Activated CD4-positive, alpha-beta T cell treated with anti-CD3 and anti-CD28 coated beads for 36 hours (primary cell): ENCODE measurements at regions not wholly inside any gene's neighbourhood (a gene's known extent, or its start where the extent isn't known, plus 50 kb on each side); places are given as distances from the start of the nearest gene placed in this dataset.

Experiments used
- ATAC-seq: fragments of 200-7000 bp; cut with Tn5 transposase; one replicate; pipeline ENCODE4 v1.10.0; 2021; ENCODE audit warnings: mild to moderate bottlenecking, moderate library complexity
- CTCF ChIA-PET: fragments of 350-600 bp; sonication (Branson Sonifier 250); formaldehyde crosslinking; loops from one replicate; lab custom pipeline; 2021; ENCODE audit warnings: antibody characterized with exemption; lab: Charles Lee
- POLR2A ChIA-PET: fragments of 350-600 bp; sonication (Branson Sonifier 250); formaldehyde crosslinking; loops from one replicate; lab custom pipeline; 2021; ENCODE audit warnings: antibody characterized with exemption, inconsistent platforms; lab: Charles Lee
- DNase-seq: peaks from one replicate; pipeline ENCODE4 v3.0.0-alpha.2; 2020
- H3K27ac Mint-ChIP-seq: one replicate; pipeline ENCODE4 v1.8.0; 2021; ENCODE audit warnings: mixed read lengths
- H3K27me3 Mint-ChIP-seq: one replicate; pipeline ENCODE4 v1.8.0; 2021; ENCODE audit warnings: mixed read lengths
- H3K36me3 Mint-ChIP-seq: one replicate; pipeline ENCODE4 v1.8.0; 2021; ENCODE audit warnings: low read depth, mixed read lengths
- H3K4me1 Mint-ChIP-seq: one replicate; pipeline ENCODE4 v1.8.0; 2021; ENCODE audit warnings: mixed read lengths
- H3K4me3 Mint-ChIP-seq: one replicate; pipeline ENCODE4 v1.8.0; 2021; ENCODE audit warnings: mild to moderate bottlenecking, moderate library complexity, mixed read lengths
- H3K9me3 Mint-ChIP-seq: one replicate; pipeline ENCODE4 v1.8.0; 2021; ENCODE audit warnings: low read depth, mixed read lengths
- intact Hi-C, 2 experiments: fragments of 100-400 bp; cut with DNase I in 1 of 2; cut with micrococcal nuclease in 1 of 2; formaldehyde crosslinking; loops; one replicate each; pipeline versions ENCODE4 v1.14.2 to v1.15.1; 2022 to 2024; cut with DNase I, micrococcal nuclease

DNA sequence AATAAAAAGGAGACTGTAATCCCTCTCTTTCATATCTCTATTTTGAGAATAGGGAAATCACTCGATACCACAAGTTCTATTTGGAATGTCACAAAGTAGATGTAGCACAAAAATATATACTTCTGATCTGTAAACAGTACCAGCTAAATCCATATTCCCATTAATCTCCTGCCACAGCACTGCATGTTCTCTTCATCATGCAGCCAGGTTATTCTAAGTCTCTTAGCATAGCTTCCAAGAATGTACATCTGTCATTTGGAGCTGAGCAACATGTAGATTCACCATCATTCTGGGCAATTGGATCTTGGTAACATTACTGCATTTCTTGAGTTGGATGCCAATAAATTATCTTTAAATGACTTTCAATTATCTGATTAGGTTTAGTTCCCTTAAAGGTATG, 1874.5 kb downstream of the MRPL39 start:
- ChIA-PET POLR2A (no interaction called here), CTCF (no interaction called here)
- intact Hi-C loops = no loop called here
- DNase-seq = no peak
- Mint-ChIP-seq H3K4me1 (no peaks in the 10 kb centered on the region), H3K9me3 (no peaks in the 10 kb centered on the region), H3K27me3 (peaks cover 2% of the 10 kb centered on the region), H3K36me3 (no peaks in the 10 kb centered on the region), H3K4me3 (no peak overlapping the region), H3K27ac (no peak overlapping the region)
- no peak for ATAC-seq

DNA sequence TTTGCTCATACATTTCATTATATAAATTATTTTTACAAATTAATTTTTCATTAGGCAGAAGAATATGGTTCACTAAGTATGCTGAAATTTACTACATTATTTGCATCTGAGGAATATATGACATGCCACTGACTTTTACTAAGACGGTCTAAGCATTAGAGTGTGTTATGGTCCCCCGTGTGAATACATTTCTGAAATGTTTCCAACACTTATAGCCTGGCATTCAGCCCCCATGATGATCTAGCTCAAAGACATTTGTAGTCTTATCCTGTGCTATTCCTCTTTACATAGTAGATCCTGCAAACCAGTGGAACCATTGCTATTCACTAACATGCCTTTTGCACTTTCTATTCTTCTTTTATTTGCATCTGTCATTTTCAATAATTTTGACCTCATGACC, 1878.0 kb downstream of the MRPL39 start:
- DNase-seq (no peak), ATAC-seq (no peak)
- no peaks in the 10 kb centered on the region for H3K9me3 Mint-ChIP-seq
- no peaks in the 10 kb centered on the region for H3K4me1 Mint-ChIP-seq
- CTCF ChIA-PET = interaction anchor here (0.6 to 1.0 kb wide), 2 partner anchors 10 to 16 kb away, joined by 3 read pairs; no protein-coding TSS in a partner anchor
- no peaks in the 10 kb centered on the region for H3K36me3 Mint-ChIP-seq
- no peak overlapping the region for H3K4me3 Mint-ChIP-seq
- H3K27me3 Mint-ChIP-seq = peaks cover 2% of the 10 kb centered on the region
- POLR2A ChIA-PET = no interaction called here
- intact Hi-C loops = no loop called here
- no peak overlapping the region for H3K27ac Mint-ChIP-seq

DNA sequence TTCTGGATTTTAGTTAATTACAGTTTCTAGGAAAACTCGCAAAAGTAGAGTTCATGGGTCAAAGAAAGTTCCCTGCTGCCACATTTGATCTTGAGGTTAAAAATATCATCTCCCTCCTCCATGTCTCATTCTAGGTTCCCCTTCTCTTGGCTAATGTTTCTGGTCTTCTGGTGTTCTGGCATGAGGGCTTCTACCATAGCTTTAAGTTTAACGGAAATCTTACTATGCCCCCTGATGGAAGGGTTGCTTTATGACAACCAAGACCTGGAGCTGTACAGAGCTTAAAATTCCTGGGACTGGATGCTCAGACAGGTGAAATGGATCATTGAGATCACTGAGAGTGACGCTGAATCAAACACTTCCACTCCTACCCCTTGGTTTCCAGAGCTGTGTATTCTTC, 1881.7 kb downstream of the MRPL39 start:
- CTCF ChIA-PET = interaction anchor here (1.1 kb wide), 1 partner anchor 31 kb away, joined by 3 read pairs; no protein-coding TSS in a partner anchor
- POLR2A ChIA-PET = no interaction called here
- DNase-seq (no peak), ATAC-seq (no peak)
- intact Hi-C loops = no loop called here
- Mint-ChIP-seq H3K36me3 (no peaks in the 10 kb centered on the region), H3K9me3 (no peaks in the 10 kb centered on the region), H3K4me1 (no peaks in the 10 kb centered on the region), H3K27ac (no peak overlapping the region), H3K27me3 (no peaks in the 10 kb centered on the region), H3K4me3 (no peak overlapping the region)

GRCh38 chr21:23718446-23719285, 1888.6 kb downstream of the MRPL39 start:
- H3K36me3 Mint-ChIP-seq = no peaks in the 10 kb centered on the region
- intact Hi-C loops = no loop called here

GRCh38 chr21:23712166-23712565, 1895.1 kb downstream of the MRPL39 start:
- Mint-ChIP-seq H3K36me3 (no peaks in the 10 kb centered on the region), H3K4me3 (no peak overlapping the region), H3K4me1 (no peaks in the 10 kb centered on the region), H3K27me3 (peaks cover 5% of the 10 kb centered on the region), H3K9me3 (no peaks in the 10 kb centered on the region), H3K27ac (no peak overlapping the region)
- ChIA-PET CTCF (no interaction called here), POLR2A (no interaction called here)
- ATAC-seq (no peak), DNase-seq (no peak)
- intact Hi-C loops = no loop called here

More at GRCh38 chr21:23718446-23719285, 1888.6 kb downstream of the MRPL39 start:
- DNase-seq (no peak), ATAC-seq (no peak)
- H3K27me3 Mint-ChIP-seq = peaks cover 5% of the 10 kb centered on the region
- ChIA-PET POLR2A (interaction anchor here (0.7 kb wide), 1 partner anchor 14 kb away, joined by 3 read pairs; no protein-coding TSS in a partner anchor), CTCF (interaction anchor here (1.2 kb wide), 1 partner anchor 9 kb away, joined by 4 read pairs; no protein-coding TSS in a partner anchor)
- H3K4me1 Mint-ChIP-seq = no peaks in the 10 kb centered on the region
- no peak overlapping the region for H3K4me3 Mint-ChIP-seq
- no peak overlapping the region for H3K27ac Mint-ChIP-seq
- H3K9me3 Mint-ChIP-seq = no peaks in the 10 kb centered on the region

DNA sequence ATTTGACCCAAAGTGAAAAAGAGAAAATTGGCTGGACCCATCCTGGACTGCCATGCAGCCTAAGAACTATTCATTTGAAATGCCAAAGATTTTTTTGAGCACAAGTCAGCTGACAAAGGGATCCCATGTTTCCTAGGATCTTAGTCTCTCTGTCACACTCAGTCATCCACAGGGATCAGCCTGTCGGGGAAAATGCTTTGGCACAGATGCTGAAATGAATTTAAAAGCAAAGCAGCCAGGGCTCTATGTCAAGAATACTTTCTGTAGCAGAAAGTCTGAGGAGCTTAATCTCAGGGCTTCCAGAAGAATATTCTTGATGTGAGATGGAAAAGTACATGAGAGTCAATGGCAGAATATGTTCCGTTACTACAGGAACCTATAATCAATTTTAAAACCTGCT, 1900.8 kb downstream of the MRPL39 start:
- intact Hi-C loops = no loop called here
- ChIA-PET POLR2A (interaction anchor here (1.0 kb wide), 1 partner anchor 114 kb away, joined by 3 read pairs; no protein-coding TSS in a partner anchor), CTCF (no interaction called here)
- Mint-ChIP-seq H3K9me3 (peaks cover 4% of the 10 kb centered on the region), H3K27me3 (peaks cover 4% of the 10 kb centered on the region), H3K36me3 (no peaks in the 10 kb centered on the region), H3K27ac (no peak overlapping the region), H3K4me1 (no peaks in the 10 kb centered on the region), H3K4me3 (no peak overlapping the region)
- DNase-seq (no peak), ATAC-seq (no peak)

- no peaks in the 10 kb centered on the region for H3K36me3 Mint-ChIP-seq
- no peaks in the 10 kb centered on the region for H3K4me1 Mint-ChIP-seq
- no peak overlapping the region for H3K4me3 Mint-ChIP-seq
- ATAC-seq = no peak
- DNase-seq = no peak
- ChIA-PET POLR2A (no interaction called here), CTCF (no interaction called here)
- peaks cover 17% of the 10 kb centered on the region for H3K9me3 Mint-ChIP-seq
- H3K27ac Mint-ChIP-seq = no peak overlapping the region
- peaks cover 4% of the 10 kb centered on the region for H3K27me3 Mint-ChIP-seq
- intact Hi-C loops = no loop called here
Observed at GRCh38 chr21:23699402-23699801, 1907.9 kb downstream of the MRPL39 start.

DNA sequence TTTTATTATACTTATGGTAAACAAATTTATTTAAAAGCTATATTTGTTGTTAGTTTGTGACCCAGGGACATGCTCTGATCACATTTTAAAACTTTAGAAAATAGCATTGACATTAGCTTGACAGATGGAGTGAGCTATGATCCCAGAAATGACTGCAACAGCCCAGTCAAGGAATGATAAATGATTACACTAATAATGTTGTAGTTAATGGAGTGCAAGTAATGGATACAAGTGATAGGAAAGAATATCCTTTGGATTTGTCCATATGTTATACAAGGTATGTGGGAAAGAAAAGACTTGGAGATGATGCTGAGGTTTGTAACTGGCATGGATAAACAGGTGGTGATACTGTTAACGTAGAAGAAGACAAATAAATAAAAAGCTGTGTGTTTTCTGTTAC, 1908.7 kb downstream of the MRPL39 start:
- POLR2A ChIA-PET = no interaction called here
- peaks cover 17% of the 10 kb centered on the region for H3K9me3 Mint-ChIP-seq
- peaks cover 4% of the 10 kb centered on the region for H3K27me3 Mint-ChIP-seq
- intact Hi-C loops = no loop called here
- no peaks in the 10 kb centered on the region for H3K36me3 Mint-ChIP-seq
- no peaks in the 10 kb centered on the region for H3K4me1 Mint-ChIP-seq
- no peak overlapping the region for H3K27ac Mint-ChIP-seq
- ATAC-seq = no peak
- no peak for DNase-seq
- H3K4me3 Mint-ChIP-seq = no peak overlapping the region
- CTCF ChIA-PET = no interaction called here

DNA sequence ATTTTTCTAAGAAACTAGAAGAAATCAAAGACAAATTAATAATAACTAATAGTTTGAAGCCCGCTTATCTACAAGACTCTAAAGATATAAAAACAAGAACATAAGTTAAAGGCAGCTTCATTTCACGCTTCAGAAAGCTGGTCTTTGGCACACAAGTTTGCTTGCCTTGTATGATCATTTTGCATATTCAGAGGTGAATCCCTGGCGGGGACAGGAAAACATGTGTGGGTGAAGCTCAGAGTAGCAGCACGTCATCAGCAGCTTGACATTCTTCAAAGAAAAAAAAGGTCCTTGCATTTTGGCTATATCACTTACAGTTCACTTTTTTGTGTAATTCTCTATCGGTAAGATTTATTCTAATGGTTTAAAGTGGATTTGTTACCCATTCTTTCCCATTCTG, 1911.8 kb downstream of the MRPL39 start:
- Mint-ChIP-seq H3K27me3 (no peaks in the 10 kb centered on the region), H3K4me3 (no peak overlapping the region), H3K27ac (no peak overlapping the region), H3K9me3 (peaks cover 11% of the 10 kb centered on the region), H3K4me1 (no peaks in the 10 kb centered on the region), H3K36me3 (no peaks in the 10 kb centered on the region)
- ATAC-seq (no peak), DNase-seq (no peak)
- ChIA-PET CTCF (interaction anchor here (0.8 kb wide), 1 partner anchor 30 kb away, joined by 3 read pairs; no protein-coding TSS in a partner anchor), POLR2A (interaction anchor here (0.6 kb wide), 1 partner anchor 132 kb away, joined by 5 read pairs; no protein-coding TSS in a partner anchor)
- intact Hi-C loops = no loop called here

DNA sequence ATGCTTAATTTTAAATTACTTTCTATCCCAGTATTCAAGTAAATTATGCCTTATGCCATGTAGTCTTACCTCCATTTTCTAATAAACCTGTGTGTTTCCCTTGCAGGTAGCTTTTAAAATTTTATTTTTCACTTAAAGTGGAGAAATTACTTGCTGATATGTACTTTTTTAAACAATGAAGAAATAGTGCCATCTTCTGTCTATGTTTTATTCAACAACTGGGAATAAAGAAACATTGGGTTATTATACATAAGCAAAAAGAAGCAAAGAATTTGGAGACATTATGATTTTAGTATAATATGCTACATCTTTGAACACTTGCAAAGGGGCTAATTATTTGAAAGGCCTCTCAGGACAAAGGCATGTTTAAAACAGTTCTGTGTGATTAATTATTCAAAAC, 1912.9 kb downstream of the MRPL39 start:
- Mint-ChIP-seq H3K36me3 (no peaks in the 10 kb centered on the region), H3K9me3 (peaks cover 5% of the 10 kb centered on the region), H3K27ac (no peak overlapping the region), H3K4me1 (no peaks in the 10 kb centered on the region), H3K27me3 (no peaks in the 10 kb centered on the region), H3K4me3 (no peak overlapping the region)
- ChIA-PET CTCF (no interaction called here), POLR2A (no interaction called here)
- DNase-seq (no peak), ATAC-seq (no peak)
- intact Hi-C loops = no loop called here

DNA sequence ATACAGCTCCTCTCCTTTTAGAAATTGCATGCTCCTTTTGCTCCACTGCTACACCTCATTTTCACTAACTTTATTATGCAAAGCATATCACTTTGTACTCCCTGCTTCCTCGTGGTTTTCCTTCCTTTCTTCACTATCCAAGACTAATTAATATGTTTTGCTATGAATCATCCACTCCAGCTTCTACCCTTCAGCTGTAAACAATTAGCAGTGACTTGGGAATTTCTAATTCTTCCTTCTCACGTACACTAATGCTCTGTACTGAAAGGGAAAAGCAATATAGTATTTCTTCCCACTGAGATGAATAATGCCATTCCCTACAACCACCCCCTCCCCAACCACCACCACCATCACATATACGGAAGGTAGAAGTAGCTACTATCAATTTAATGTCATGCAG, 1917.0 kb downstream of the MRPL39 start:
- Mint-ChIP-seq H3K9me3 (no peaks in the 10 kb centered on the region), H3K27me3 (no peaks in the 10 kb centered on the region), H3K36me3 (no peaks in the 10 kb centered on the region), H3K4me1 (no peaks in the 10 kb centered on the region), H3K4me3 (no peak overlapping the region), H3K27ac (no peak overlapping the region)
- DNase-seq = no peak
- CTCF ChIA-PET = no interaction called here
- POLR2A ChIA-PET = no interaction called here
- intact Hi-C loops = no loop called here
- no peak for ATAC-seq
